GM19397 (cell line): ENCODE measurements at regions not wholly inside any gene's neighbourhood (a gene's known extent, or its start where the extent isn't known, plus 50 kb on each side); places are given as distances from the start of the nearest gene placed in this dataset.
"Not testable (repeated sequence)": the region's sequence is repeated elsewhere in the genome, so short reads cannot be mapped to it uniquely, and the experiment has no call there.

ENCODE experiments used
- ATAC-seq: cut with Tn5 transposase; IDR thresholded peaks from one replicate; pipeline ENCODE4 v1.9.1; 2021; ENCODE audit warnings: mild to moderate bottlenecking, moderate library complexity; ENCODE audit not compliant: unreplicated experiment

DNA sequence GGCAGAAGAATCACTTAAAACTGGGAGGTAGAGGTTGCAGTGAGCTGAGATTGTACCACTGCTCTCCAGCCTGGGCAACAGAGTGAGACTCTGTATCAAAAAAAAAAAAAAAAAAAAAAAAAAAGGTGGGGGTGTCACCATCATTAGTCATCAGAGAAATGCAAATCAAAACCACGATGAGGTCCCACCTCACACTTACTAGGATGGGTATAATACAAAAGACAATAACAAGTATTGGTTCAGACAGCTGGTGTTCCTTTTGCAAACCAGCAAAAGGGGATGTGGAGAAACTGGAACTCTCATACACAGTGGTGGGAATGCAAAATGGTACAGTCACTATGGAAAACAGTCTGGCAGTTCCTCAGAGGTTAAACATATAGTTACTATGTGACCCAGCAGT lies 78.7 kb upstream of the TSC22D2 start:
- ATAC-seq = no peak

DNA sequence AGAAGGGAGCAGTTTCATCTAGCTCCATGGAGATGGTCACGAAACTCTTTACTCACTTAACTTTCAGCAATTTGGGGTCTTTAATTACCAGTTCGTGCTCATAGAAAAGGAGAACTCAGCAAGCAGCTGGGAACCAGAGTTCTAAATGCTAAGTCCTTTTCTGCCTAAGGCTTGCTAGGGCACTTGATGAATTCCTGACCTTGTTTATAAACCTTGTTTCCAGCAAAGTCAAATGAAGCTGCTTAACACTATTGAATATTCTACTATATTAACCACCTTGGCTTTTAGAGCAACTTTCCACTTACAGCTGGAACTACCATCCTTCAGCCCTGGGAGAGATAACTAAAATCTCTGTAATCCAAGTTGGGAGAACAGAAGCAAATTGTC lies 79.5 kb upstream of the TSC22D2 start:
- ATAC-seq = no peak

DNA sequence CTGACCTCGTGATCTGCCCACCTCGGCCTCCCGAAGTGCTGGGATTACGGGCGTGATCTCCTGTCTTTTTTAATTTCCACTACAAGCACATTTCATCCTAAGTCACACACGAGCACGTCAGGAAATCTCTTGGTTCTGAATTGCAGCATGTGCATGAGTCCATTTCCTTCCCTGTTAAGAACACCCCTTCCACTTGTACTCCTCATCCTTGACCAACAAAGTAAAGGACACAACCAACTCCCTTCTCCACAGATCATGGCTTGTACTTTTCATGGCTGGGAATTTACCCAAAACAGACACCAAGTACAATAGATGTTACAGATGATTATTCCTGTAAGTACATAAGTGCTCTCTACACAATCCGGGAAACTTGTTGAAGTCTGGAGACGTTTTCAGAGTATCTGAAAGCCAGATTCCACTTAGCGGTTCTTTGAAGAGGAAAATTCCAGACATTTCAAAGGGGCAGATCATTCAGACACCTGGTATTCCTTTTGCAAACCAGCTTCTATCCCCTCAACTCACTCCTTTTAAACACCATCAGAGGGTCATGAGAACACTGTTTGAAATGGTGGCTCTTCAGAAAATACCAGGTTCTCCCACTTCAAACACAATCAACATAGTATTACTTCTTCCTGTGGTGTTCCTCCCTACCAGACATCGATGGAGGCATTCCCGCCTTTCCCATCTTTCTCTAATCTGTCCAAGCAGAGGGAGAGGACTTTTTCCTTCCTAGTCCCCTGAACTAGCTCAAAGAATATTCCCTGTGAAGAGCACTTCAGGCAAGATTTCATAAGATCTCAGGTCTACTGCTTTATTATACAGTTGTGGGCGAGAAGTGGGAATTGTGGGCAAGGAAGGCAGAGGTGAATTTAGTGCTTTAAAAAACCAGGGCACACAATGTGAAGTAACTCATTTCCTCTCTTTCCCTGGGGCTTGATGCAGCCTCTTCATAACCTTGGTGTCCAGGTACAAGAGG lies 80.1 kb upstream of the TSC22D2 start:
- no peak for ATAC-seq

DNA sequence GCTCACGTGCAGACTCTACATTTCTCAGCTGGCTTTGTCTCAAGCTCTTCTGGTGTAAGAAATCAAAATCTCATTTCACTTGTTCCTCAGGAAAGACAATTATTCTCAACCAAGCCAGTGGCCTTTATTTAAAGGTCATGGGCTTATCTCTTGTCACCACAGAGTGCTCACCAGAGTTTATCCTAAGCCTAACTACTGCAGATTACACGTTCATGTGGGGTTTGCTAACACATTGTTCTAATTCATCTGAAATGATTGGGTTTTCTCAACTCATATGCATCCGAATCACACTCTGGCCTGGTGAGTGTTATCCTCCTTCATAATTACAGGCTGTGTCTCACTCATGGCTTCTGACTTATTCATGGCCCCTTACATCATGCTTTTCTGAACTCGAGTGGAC lies 83.3 kb upstream of the TSC22D2 start:
- ATAC-seq = no peak

DNA sequence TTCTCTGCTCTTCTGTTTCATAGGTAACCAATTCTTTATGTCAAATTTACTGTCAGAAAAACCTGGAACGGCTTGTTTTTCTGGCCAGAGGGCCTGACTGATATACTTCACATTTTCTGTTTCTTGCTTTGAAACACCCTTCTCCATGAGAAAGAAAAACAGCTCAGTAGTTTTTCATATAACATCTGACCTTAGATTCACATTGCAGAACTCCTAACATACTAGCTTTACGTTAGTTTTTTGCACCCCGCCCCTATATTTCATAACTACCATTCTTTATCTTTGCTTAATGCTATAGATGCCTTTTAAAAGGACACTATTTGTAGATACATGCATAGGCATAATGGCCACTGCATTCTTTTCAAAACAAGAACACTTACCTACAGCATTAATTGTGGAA lies 83.9 kb upstream of the TSC22D2 start:
- ATAC-seq = no peak

DNA sequence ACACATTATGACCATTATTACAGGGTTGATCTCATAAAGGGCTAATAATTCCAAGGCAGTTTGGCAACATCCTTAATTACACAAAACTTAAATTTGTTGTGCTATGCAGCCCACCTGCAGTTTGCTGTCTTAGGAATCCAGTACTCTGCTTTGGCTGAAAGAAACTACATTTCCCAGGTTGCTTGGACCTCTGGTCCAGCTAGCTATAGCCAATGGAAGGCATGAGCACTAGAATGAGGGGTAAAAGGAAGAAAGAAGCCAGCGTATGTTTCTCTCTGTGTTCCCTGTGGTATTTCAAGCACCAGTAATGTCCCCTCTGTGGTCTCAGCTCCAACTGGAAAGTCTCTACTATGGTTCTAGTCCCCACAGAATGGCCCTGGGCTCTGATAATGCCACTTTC lies 84.3 kb upstream of the TSC22D2 start:
- no peak for ATAC-seq

DNA sequence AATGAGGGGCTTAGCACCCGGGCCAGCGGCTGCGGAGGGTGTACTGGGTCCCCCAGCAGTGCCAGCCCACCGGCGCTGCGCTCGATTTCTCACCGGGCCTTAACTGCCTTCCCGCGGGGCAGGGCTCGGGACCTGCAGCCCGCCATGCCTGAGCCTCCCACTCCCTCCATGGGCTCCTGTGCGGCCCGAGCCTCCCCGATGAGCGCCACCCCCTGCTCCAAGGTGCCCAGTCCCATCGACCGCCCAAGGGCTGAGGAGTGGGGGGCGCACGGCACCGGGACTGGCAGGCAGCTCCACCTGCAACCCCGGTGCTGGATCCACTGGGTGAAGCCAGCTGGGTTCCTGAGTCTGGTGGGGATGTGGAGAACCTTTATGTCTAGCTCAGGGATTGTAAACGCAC lies 85.0 kb upstream of the TSC22D2 start:
- not testable (repeated sequence) for ATAC-seq

DNA sequence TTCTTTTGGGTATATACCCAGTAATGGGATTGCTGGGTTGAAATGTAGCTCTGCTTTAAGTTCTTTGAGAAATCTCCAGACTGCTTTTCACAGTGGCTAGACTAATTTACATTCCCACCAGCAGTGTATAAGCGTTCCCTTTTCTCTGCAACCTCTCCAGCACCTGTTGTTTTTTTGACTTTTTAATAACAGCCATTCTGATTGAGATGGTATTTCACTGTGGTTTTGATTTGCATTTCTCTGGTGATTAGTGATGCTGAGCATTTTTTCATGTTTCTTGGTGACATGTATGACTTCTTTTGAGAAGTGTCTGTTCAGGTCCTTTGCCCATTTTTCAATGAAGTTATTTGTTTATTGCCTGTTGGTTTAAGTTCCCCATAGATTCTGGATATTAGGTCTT lies 87.1 kb upstream of the TSC22D2 start:
- not testable (repeated sequence) for ATAC-seq

DNA sequence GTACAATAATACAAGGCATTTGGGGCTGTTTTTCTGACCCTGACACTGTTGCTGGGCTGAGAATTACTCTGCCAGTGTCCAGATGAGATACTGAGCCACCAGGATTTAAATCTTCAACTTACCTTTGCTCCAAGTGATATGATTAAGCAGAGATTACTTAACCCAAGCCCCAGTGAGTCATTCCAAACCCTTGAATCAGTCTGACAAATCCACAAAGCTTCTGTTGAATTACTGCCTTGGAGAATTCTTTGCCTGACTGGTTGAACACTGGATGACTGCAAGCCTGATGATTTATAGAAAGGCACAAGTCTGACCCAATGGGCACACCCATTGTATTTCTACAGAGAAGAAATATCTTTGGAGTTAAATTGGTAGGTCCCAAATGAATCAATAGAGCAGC lies 88.2 kb upstream of the TSC22D2 start:
- no peak for ATAC-seq

DNA sequence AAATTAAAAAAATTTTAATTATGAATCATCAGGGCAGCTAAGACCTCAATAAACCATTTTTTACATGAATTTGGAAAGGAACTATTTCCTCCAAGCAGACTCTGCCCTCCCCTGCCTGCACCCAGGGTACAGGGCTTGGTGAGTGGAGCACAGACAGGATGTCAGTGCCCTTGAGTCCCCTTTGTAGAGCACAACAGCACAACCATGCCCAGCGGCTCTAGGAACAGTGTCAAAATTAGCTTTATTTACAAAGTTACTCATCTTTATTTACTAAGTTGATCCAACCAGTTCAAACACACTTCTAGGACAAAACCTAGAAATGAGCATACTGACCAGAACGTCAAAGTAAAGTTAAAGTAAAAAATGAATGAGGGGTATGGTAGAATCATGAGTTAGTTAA lies 90.6 kb upstream of the TSC22D2 start:
- ATAC-seq = no peak

DNA sequence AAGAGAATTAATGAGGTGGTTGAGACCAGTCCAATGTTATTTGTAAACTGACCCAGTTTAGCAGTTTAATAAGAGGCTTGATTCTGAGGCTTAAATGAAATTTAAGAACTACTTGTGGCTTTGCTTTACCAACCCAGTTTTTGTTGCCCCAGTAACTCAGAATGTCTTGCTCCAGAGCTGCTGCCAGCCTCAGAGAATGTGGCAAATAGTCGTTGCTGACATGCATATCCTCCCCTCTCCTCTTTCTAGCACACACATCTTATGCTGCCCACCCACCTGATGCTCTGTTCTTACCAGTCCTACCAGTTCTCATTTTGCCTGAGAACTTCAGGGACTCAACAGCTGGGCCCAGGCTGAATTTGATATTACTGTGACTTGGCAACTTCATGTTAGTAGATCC lies 92.4 kb upstream of the TSC22D2 start:
- ATAC-seq = no peak

DNA sequence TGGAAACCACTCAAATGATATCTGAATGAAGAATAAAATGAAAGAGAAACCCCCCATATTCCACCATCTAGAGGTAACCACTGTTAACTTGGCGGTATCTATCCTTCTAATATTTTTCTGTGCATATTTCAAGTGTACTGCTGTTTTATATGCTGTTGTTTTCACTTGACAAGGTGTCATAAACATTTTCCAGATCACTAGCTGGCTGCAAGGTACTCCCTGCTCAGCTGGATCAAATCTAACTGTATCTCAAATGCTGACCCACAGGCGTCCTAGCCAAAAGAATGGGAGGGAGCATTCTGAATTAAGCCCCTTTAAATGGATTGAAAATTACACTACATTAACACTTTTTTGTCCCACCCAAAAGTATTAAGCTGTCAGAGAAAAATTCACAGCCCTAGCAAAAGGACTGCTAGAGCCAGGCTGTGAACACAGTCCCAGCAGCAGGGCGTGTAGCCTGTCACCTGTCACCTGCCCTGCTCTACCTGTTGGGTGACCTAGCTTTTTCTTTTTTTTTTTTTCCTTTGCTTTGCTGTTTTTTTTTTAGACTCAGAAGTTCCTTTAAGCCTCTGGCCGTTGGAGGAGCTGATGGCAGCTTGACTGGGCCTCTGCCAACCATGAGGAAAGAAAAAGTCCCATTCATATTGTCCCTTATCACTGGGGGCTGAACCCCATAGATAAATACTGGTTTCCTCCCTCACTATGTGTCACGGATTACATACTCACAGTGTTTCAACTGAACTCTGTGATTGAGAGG lies 93.7 kb upstream of the TSC22D2 start:
- no peak for ATAC-seq

DNA sequence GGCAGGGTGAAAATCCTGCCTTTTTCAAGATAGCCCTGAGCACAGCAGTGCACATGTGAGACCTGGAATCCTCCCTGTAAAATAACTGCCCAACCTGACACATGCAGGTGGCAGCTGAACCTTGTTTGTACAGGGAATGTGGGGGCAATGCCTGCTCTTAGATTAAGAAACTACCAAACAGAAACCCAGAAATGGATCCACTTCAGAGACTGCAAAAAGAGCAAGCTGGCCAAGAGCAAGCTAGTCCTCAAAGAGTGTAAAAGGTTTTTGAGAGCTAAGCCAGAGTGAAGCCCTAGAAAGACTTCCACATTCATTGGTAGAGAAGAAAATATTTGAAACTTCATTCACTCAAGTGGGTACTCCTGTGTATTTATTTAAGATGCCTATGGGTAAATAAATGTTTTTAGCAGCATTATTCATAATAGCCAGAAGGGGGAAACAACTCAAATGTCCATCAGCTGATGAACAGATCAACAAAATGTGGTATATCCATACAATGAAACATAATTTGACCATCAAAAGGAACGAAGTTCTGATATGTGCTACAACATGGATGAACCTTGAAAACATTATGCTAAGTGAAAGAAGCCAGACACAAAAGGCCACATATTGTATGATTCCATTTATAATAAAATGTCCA lies 96.0 kb upstream of the TSC22D2 start:
- ATAC-seq = no peak

DNA sequence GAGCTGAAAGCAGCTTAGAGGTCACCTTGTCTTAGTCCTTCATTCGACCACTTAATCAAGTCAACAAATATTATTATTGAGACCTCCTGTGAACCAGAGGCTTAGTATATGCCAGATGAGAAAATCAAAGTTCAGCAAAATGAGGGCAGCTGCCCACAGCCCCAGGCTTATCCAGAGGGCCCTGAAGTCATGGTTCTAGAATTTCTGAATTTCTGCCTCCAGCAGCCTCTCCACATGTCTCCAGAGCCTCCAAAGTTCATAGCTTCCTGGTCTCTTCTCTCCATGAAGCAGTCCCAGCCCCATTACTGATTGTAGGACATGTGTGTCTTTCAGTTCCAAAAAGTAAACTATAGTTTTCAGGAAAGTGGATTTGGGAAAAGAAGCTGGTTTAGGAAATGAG lies 96.9 kb upstream of the TSC22D2 start:
- ATAC-seq = no peak

DNA sequence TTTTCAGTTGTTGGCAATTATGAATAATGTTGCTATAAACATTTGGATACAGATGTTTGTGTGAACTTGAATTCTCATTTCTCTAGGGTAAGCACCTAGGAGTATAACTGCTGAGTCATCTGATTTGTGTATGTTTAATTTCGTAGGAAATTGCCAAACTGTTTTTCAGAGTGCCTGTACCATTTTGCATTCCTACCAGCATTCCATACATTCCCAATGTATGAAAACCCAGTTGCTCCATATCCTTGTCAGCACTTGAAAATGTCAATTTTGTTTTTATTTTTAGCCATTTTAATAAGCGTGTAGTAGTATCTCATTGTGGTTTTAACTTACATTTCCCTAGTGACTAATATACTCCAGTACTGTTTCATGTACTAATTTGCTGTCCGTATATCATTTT lies 98.5 kb upstream of the TSC22D2 start:
- ATAC-seq = no peak

DNA sequence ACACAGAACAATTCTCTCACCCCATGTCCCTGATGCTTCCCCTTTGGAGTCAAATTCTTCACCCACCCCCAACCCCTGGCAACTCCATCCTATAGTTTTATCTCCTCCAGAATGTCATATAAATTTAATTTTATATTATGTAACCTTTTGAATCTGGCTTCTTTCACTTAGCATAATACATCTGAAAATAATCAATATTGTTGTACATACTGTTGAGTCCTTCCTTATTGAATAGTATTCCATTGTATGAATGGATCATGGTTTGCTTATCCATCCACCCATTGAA lies 98.9 kb upstream of the TSC22D2 start:
- ATAC-seq = no peak

DNA sequence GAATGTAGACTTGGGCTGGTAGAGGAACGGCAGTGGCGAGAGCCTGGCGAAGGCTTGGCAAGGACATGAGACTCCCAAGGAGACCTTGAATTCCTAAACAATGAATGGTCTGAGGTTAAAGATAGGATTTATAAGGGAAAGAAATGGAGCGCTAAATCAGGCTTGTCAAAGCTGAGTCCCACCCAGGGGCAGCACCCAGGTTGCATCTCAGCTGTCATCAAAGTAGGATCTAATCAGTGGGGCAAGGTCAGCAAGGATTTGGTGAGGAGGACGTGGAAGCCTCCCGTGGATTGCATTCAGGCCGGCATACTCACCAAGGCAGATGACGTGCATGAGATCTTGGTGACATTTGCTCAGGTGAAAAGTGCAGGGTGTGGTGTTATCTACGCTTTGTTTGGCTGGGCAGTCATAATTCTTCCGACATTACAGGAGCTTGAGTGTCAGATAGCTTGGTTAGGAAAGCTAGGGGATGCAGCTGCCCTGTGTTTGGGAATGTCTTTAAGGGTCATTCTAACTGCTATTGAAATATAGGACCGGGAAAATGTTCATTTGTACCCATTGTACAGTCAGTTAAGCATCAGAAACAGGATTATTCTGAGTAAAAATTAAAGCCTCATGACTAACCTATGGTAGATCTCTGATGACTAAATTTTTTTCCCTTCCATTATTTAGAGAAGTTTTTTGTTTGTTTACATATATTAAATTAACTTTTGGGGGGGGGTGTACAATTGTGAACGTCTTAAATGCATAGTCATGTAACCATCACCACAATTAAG lies 99.4 kb upstream of the TSC22D2 start:
- ATAC-seq = no peak

DNA sequence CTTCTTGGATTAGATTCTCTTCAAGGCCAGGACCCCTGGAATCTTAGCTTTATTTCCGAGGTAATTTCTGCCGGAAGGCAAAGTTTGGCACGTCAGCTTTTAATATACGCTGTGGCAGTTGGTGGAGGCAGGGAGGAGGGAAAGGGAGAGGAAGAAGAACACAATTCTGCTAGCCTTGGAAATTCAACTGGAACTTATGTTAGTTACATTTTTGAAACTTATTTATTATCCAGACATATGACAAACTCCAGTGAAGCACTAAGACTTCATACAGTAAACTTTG lies 100.1 kb upstream of the TSC22D2 start:
- no peak for ATAC-seq

DNA sequence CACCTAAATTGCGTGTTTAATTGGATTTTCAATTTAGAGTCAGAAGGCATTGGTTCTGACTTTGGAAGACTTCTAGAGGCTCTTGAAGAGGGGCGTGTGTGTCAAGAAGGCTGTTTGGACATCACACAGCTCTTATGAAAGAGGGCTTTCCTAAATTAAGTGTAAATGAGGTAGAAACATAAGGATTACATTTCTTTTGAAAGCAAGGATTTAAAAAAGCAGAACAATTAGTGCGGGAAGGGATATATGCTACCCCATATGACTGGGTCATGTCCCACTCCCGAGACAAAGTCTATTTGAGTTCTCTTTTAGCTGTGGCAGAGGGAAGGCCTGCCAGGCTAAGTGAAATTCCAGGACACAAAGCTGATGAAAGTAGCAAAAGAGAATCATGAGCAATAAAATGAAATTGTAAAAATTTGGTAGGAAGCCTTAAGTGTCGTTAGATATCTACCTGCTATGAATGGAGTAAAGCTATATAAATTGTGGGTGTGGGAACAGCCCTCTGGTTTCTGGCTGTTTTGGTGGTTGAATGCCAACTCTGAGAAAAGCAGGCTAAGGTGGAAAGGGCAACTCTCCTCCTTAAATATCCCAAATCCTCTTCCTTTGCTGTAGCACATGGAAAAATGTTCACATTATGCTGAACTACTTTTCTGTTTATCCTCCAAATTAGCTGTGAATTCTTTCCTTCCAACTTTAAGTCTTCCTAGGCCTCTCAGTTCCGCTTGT lies 100.6 kb upstream of the TSC22D2 start:
- no peak for ATAC-seq

DNA sequence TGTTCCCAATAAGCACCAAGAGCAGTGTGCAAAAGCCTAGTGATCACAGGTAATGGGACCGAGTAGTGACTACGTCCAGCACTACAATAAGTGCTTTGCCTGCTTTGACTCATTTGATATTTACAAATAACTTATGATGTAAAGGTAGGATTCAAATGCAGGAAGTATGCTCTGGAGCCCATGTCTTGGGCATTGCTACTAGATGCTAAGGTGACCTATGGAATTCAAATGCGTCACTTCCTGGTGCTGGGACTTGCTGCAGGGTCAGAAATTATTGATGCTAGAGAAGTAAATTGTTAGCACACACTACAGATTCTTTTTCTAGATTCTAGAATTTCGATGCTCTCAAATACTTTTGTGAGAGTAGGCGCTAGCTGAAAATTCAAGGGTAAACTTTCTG lies 101.2 kb upstream of the TSC22D2 start:
- no peak for ATAC-seq

DNA sequence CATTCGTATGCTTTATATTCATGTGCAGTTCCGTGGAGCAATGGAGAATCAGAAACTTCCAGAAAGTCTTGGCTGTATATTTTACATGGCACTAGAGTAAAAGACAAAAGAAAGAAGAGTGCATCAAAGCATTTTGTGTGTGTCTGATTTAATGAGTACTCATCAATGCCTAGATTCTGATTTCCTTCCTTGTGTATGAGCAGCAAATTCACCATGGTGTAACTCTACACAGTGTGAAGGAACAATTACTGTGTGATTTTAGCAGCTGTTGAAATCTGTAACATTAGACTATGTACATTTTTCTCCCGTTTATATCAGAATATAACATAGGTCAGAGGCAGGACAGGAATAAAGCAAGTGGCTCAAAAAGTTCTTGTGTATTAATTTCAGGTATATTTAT lies 102.0 kb upstream of the TSC22D2 start:
- ATAC-seq = no peak
